ENCODE measurements at regions not wholly inside any gene's neighbourhood (a gene's known extent, or its start where the extent isn't known, plus 50 kb on each side); places are given as distances from the start of the nearest gene placed in this dataset.

GRCh38 chr15:58313304-58313703 is 118.5 kb upstream of the LIPC start:
- intact Hi-C loops (cut with DNase I; ENCODE audit: low total_unique reads) = no loop called here
- Histone ChIP-seq H3K27me3 (no peaks in the 10 kb centered on the region), H3K27ac (no peak overlapping the region), H3K36me3 (ENCODE audit: low read depth, missing control alignments) (no peaks in the 10 kb centered on the region), H3K4me1 (no peaks in the 10 kb centered on the region), H3K9me3 (no peaks in the 10 kb centered on the region), H3K4me3 (no peak overlapping the region)
- 87 to 90% methylated on average over 5 of the region's 5 CpGs for WGBS, 2 donors
- DNase-seq = no peak
- TF ChIP-seq CTCF (IDR thresholded peaks at IDR 0.05) = no peak

GRCh38 chr15:58313810-58314592 is 117.8 kb upstream of the LIPC start:
- no peaks in the 10 kb centered on the region for H3K27me3 ChIP-seq
- WGBS, 2 donors = 79 to 80% methylated on average over 6 of the region's 6 CpGs
- H3K36me3 ChIP-seq (ENCODE audit: low read depth, missing control alignments) = no peaks in the 10 kb centered on the region
- H3K4me1 ChIP-seq = no peaks in the 10 kb centered on the region
- H3K4me3 ChIP-seq = no peak overlapping the region
- intact Hi-C loops (cut with DNase I; ENCODE audit: low total_unique reads) = no loop called here
- TF ChIP-seq CTCF (IDR thresholded peaks at IDR 0.05) (no peak), POLR2A (IDR thresholded peaks at IDR 0.05) (no peak)
- no peaks in the 10 kb centered on the region for H3K9me3 ChIP-seq
- H3K27ac ChIP-seq = no peak overlapping the region
- no peak for DNase-seq

GRCh38 chr15:58314593-58315216 is 117.1 kb upstream of the LIPC start:
- intact Hi-C loops (cut with DNase I; ENCODE audit: low total_unique reads) = no loop called here
- 59 to 63% methylated on average over 4 of the region's 4 CpGs for WGBS, 2 donors
- TF ChIP-seq POLR2A (IDR thresholded peaks at IDR 0.05) = no peak
- no peak for TF ChIP-seq CTCF (IDR thresholded peaks at IDR 0.05)
- no peaks in the 10 kb centered on the region for H3K4me1 ChIP-seq
- H3K27ac ChIP-seq = no peak overlapping the region
- no peak for DNase-seq
- no peaks in the 10 kb centered on the region for H3K36me3 ChIP-seq (ENCODE audit: low read depth, missing control alignments)
- H3K4me3 ChIP-seq = no peak overlapping the region
- no peaks in the 10 kb centered on the region for H3K9me3 ChIP-seq
- no peaks in the 10 kb centered on the region for H3K27me3 ChIP-seq

GRCh38 chr15:58318517-58318916 is 113.3 kb upstream of the LIPC start:
- H3K27me3 ChIP-seq = no peaks in the 10 kb centered on the region
- TF ChIP-seq CTCF (IDR thresholded peaks at IDR 0.05) (no peak), POLR2A (IDR thresholded peaks at IDR 0.05) (no peak)
- intact Hi-C loops (cut with DNase I; ENCODE audit: low total_unique reads) = no loop called here
- H3K9me3 ChIP-seq = no peaks in the 10 kb centered on the region
- no peak overlapping the region for H3K4me3 ChIP-seq
- no peak overlapping the region for H3K27ac ChIP-seq
- no peak for DNase-seq
- H3K4me1 ChIP-seq = no peaks in the 10 kb centered on the region
- no peaks in the 10 kb centered on the region for H3K36me3 ChIP-seq (ENCODE audit: low read depth, missing control alignments)
- WGBS, 2 donors = 89 to 92% methylated on average over 6 of the region's 6 CpGs

GRCh38 chr15:58321034-58321433 is 110.8 kb upstream of the LIPC start:
- Histone ChIP-seq H3K27me3 (no peaks in the 10 kb centered on the region), H3K27ac (no peak overlapping the region), H3K4me3 (no peak overlapping the region), H3K9me3 (no peaks in the 10 kb centered on the region), H3K4me1 (no peaks in the 10 kb centered on the region), H3K36me3 (ENCODE audit: low read depth, missing control alignments) (no peaks in the 10 kb centered on the region)
- 85 to 97% methylated on average over 2 of the region's 2 CpGs for WGBS, 2 donors
- intact Hi-C loops (cut with DNase I; ENCODE audit: low total_unique reads) = no loop called here
- no peak for TF ChIP-seq POLR2A (IDR thresholded peaks at IDR 0.05)
- TF ChIP-seq CTCF (IDR thresholded peaks at IDR 0.05) = no peak
- no peak for DNase-seq
